Neural cell (in vitro differentiated cells): ENCODE measurements at regions not wholly inside any gene's neighbourhood (a gene's known extent, or its start where the extent isn't known, plus 50 kb on each side); places are given as distances from the start of the nearest gene placed in this dataset.

ENCODE experiments used
- H2AFZ ChIP-seq: fragments of 200-600, 300-800 bp; sonication (generic), shearing (Covaris generic); 2 replicates; pipeline ENCODE4 v1.6.0; 2014; ENCODE audit warnings: low read depth, mild to moderate bottlenecking, antibody characterized with exemption, low read length, moderate library complexity
- H3F3A ChIP-seq: fragments of 200-600 bp; shearing (Covaris generic); 2 replicates; pipeline ENCODE4 v1.6.1; 2016; ENCODE audit warnings: mild to moderate bottlenecking, moderate library complexity, mixed read lengths, antibody characterized with exemption, low read length; ENCODE audit not compliant: insufficient read depth, poor library complexity, severe bottlenecking
- H3K27ac ChIP-seq: fragments of 200-600, 300-800 bp; sonication (generic), shearing (Covaris generic); 2 replicates; pipeline ENCODE4 v1.5.1; 2014; ENCODE audit warnings: mild to moderate bottlenecking, low read length, moderate library complexity
- H3K27me3 ChIP-seq: fragments of 300-800, 200-600 bp; sonication (generic), shearing (Covaris generic); 2 replicates; pipeline ENCODE4 v1.6.0; 2014; ENCODE audit warnings: mild to moderate bottlenecking, low read depth, low read length, moderate library complexity; ENCODE audit not compliant: insufficient read depth
- H3K36me3 ChIP-seq: fragments of 300-800, 200-600 bp; sonication (generic), shearing (Covaris generic); 2 replicates; pipeline ENCODE4 v1.5.1; 2014; ENCODE audit warnings: mild to moderate bottlenecking, antibody characterized with exemption, low read length, moderate library complexity; ENCODE audit not compliant: insufficient read depth
- H3K4me2 ChIP-seq: fragments of 300-800, 200-600 bp; sonication (generic), shearing (Covaris generic); 2 replicates; pipeline ENCODE4 v1.6.0; 2014; ENCODE audit warnings: mild to moderate bottlenecking, low read length
- H3K4me3 ChIP-seq: fragments of 300-800, 200-600 bp; sonication (generic), shearing (Covaris generic); 2 replicates; pipeline ENCODE4 v1.5.1; 2014; ENCODE audit warnings: mild to moderate bottlenecking, low read length, moderate library complexity
- H3K79me2 ChIP-seq: fragments of 200-600 bp; shearing (Covaris generic); replicated peaks from 2 replicates; pipeline ENCODE4 v1.6.0; 2014; ENCODE audit warnings: mild to moderate bottlenecking, low read length, moderate library complexity; ENCODE audit not compliant: insufficient read depth
- H3K9ac ChIP-seq: fragments of 300-800, 200-600 bp; sonication (generic), shearing (Covaris generic); 2 replicates; pipeline ENCODE4 v1.6.1; 2016; ENCODE audit warnings: mild to moderate bottlenecking, low read length, mixed read lengths
- H3K9me2 ChIP-seq: fragments of 200-600 bp; shearing (Covaris generic); 2 replicates; pipeline ENCODE4 v1.6.1; 2016; ENCODE audit warnings: mild to moderate bottlenecking, low read length, mixed read lengths; ENCODE audit not compliant: insufficient read depth
- H3K9me3 ChIP-seq: fragments of 200-600, 300-800 bp; sonication (generic), shearing (Covaris generic); 2 replicates; pipeline ENCODE4 v1.6.1; 2016; ENCODE audit warnings: mild to moderate bottlenecking, mixed run types, low read length, moderate library complexity, mixed read lengths
- H4K20me1 ChIP-seq: fragments of 200-600 bp; shearing (Covaris generic); 2 replicates; pipeline ENCODE4 v1.6.1; 2016; ENCODE audit warnings: mild to moderate bottlenecking, mixed run types; ENCODE audit not compliant: insufficient read depth
- CTCF ChIP-seq: fragments of 450-650 bp; IDR thresholded peaks from 2 replicates; pipeline ENCODE4 v1.5.1; 2014; ENCODE audit warnings: antibody characterized with exemption, mild to moderate bottlenecking, moderate library complexity; ENCODE audit not compliant: poor library complexity, severe bottlenecking
- EP300 ChIP-seq: fragments of 450-650 bp; conservative IDR thresholded peaks from 2 replicates; pipeline ENCODE4 v1.6.1; 2014; ENCODE audit warnings: antibody characterized with exemption, mild to moderate bottlenecking, moderate library complexity; ENCODE audit not compliant: poor library complexity, severe bottlenecking
- EZH2 ChIP-seq: fragments of 200-600, 300-800 bp; shearing (Covaris generic), sonication (generic); IDR thresholded peaks from 2 replicates; pipeline ENCODE4 v1.6.1; 2014; ENCODE audit warnings: antibody characterized with exemption, low read length, borderline replicate concordance, mild to moderate bottlenecking; ENCODE audit not compliant: insufficient read depth, poor library complexity, severe bottlenecking
- MXI1 ChIP-seq: fragments of 450-650 bp; conservative IDR thresholded peaks from 2 replicates; pipeline ENCODE4 v1.6.1; 2014; ENCODE audit warnings: antibody characterized with exemption, mild to moderate bottlenecking; ENCODE audit not compliant: poor library complexity, severe bottlenecking
- POLR2AphosphoS5 ChIP-seq: IDR thresholded peaks from 2 replicates; pipeline ENCODE4 v1.6.1; 2012
- RAD21 ChIP-seq: fragments of 450-650 bp; conservative IDR thresholded peaks from 2 replicates; pipeline ENCODE4 v1.6.1; 2014; ENCODE audit warnings: antibody characterized with exemption, mild to moderate bottlenecking, moderate library complexity
- SMC3 ChIP-seq: fragments of 450-650 bp; conservative IDR thresholded peaks from 2 replicates; pipeline ENCODE4 v1.6.1; 2014; ENCODE audit warnings: antibody characterized with exemption, mild to moderate bottlenecking, moderate library complexity; ENCODE audit not compliant: poor library complexity
- TAF1 ChIP-seq: IDR thresholded peaks from 2 replicates; pipeline ENCODE4 v1.6.1; 2012; ENCODE audit warnings: low read depth
- TF ChIP-seq, protein P1 (sequence below): IDR thresholded peaks from 2 replicates; pipeline ENCODE4 v1.6.1; 2012; ENCODE audit warnings: borderline replicate concordance

GRCh38 chr18:76055578-76055977 lies 439.5 kb downstream of the ZNF516 start:
- no peak overlapping the region for H3K4me3 ChIP-seq
- H3K79me2 ChIP-seq = no peaks in the 10 kb centered on the region
- no peaks in the 10 kb centered on the region for H3K27me3 ChIP-seq
- no peak overlapping the region for H3K4me2 ChIP-seq
- no peaks in the 10 kb centered on the region for H3K9me2 ChIP-seq
- no peak overlapping the region for H3K27ac ChIP-seq
- H3K9ac ChIP-seq = no peak overlapping the region
- TF ChIP-seq RAD21 (no peak), POLR2AphosphoS5 (no peak), MXI1 (no peak), CTCF (no peak), SMC3 (no peak), TAF1 (no peak)
- TF ChIP-seq, protein P1, sequence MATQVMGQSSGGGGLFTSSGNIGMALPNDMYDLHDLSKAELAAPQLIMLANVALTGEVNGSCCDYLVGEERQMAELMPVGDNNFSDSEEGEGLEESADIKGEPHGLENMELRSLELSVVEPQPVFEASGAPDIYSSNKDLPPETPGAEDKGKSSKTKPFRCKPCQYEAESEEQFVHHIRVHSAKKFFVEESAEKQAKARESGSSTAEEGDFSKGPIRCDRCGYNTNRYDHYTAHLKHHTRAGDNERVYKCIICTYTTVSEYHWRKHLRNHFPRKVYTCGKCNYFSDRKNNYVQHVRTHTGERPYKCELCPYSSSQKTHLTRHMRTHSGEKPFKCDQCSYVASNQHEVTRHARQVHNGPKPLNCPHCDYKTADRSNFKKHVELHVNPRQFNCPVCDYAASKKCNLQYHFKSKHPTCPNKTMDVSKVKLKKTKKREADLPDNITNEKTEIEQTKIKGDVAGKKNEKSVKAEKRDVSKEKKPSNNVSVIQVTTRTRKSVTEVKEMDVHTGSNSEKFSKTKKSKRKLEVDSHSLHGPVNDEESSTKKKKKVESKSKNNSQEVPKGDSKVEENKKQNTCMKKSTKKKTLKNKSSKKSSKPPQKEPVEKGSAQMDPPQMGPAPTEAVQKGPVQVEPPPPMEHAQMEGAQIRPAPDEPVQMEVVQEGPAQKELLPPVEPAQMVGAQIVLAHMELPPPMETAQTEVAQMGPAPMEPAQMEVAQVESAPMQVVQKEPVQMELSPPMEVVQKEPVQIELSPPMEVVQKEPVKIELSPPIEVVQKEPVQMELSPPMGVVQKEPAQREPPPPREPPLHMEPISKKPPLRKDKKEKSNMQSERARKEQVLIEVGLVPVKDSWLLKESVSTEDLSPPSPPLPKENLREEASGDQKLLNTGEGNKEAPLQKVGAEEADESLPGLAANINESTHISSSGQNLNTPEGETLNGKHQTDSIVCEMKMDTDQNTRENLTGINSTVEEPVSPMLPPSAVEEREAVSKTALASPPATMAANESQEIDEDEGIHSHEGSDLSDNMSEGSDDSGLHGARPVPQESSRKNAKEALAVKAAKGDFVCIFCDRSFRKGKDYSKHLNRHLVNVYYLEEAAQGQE = no peak
- no peaks in the 10 kb centered on the region for H3K9me3 ChIP-seq
- no peaks in the 10 kb centered on the region for H3F3A ChIP-seq
- no peak overlapping the region for H2AFZ ChIP-seq
- no peaks in the 10 kb centered on the region for H3K36me3 ChIP-seq
- H4K20me1 ChIP-seq = no peaks in the 10 kb centered on the region

GRCh38 chr18:76055025-76055424 lies 440.0 kb downstream of the ZNF516 start:
- H3K9ac ChIP-seq = no peak overlapping the region
- no peaks in the 10 kb centered on the region for H3K27me3 ChIP-seq
- no peaks in the 10 kb centered on the region for H4K20me1 ChIP-seq
- no peak overlapping the region for H2AFZ ChIP-seq
- H3K4me3 ChIP-seq = no peak overlapping the region
- no peaks in the 10 kb centered on the region for H3K9me3 ChIP-seq
- no peak overlapping the region for H3K27ac ChIP-seq
- H3K4me2 ChIP-seq = no peak overlapping the region
- no peaks in the 10 kb centered on the region for H3K79me2 ChIP-seq
- TF ChIP-seq EZH2 (no peak), SMC3 (no peak), MXI1 (no peak), TAF1 (no peak), EP300 (no peak), RAD21 (no peak), CTCF (no peak), POLR2AphosphoS5 (no peak)
- TF ChIP-seq, protein P1 = no peak
- no peaks in the 10 kb centered on the region for H3K9me2 ChIP-seq
- no peaks in the 10 kb centered on the region for H3F3A ChIP-seq
- no peaks in the 10 kb centered on the region for H3K36me3 ChIP-seq
